H1 (cell line): ENCODE measurements at regions not wholly inside any gene's neighbourhood (a gene's known extent, or its start where the extent isn't known, plus 50 kb on each side); places are given as distances from the start of the nearest gene placed in this dataset.

Experiments
- CTCF ChIA-PET: fragments of 300-600 bp; sonication (Branson Sonifier 250); formaldehyde crosslinking; loops from one replicate; lab custom pipeline; 2021; ENCODE audit not compliant: partially characterized antibody; lab: Charles Lee
- POLR2A ChIA-PET: fragments of 300-600 bp; sonication (Branson Sonifier 250); formaldehyde crosslinking; loops from one replicate; lab custom pipeline; 2021; ENCODE audit warnings: inconsistent platforms; ENCODE audit not compliant: partially characterized antibody; lab: Charles Lee
- DNase-seq, 2 experiments: peaks; one replicate each; pipeline versions ENCODE4 v3.0.0 to v3.0.0-alpha.2; 2010 to 2022; ENCODE audit warnings: low spot score in 2 of 2, low read depth in 1 of 2, mixed read lengths in 1 of 2
- FAIRE-seq: peaks from 2 replicates; lab custom pipeline; 2011; peaks lifted over from hg19 to GRCh38; lab: Jason Lieb, UNC
- H2AFZ ChIP-seq: 2 replicates; pipeline ENCODE4 v1.8.1; 2012; ENCODE audit warnings: low read length, inconsistent platforms
- H2AK5ac ChIP-seq: 2 replicates; pipeline ENCODE4 v1.6.1; 2013; ENCODE audit warnings: low read depth, low read length
- H2BK120ac ChIP-seq: replicated peaks from 2 replicates; pipeline ENCODE3; 2013; ENCODE audit warnings: low read depth, low read length, inconsistent platforms
- H2BK12ac ChIP-seq: 2 replicates; pipeline ENCODE4 v1.6.1; 2013; ENCODE audit warnings: low read depth, low read length
- H2BK15ac ChIP-seq: 2 replicates; pipeline ENCODE4 v1.6.1; 2013; ENCODE audit warnings: low read length
- H2BK20ac ChIP-seq: 2 replicates; pipeline ENCODE4 v1.6.1; 2013; ENCODE audit warnings: low read length
- H2BK5ac ChIP-seq: 2 replicates; pipeline ENCODE4 v1.6.1; 2013; ENCODE audit warnings: low read depth, low read length
- H3K14ac ChIP-seq: 2 replicates; pipeline ENCODE4 v1.6.1; 2013; ENCODE audit warnings: inconsistent platforms; ENCODE audit not compliant: insufficient read length
- H3K18ac ChIP-seq: 2 replicates; pipeline ENCODE4 v1.6.1; 2013; ENCODE audit warnings: low read length; ENCODE audit errors: extremely low read depth
- H3K23ac ChIP-seq: 2 replicates; pipeline ENCODE4 v1.6.1; 2013; ENCODE audit warnings: inconsistent platforms; ENCODE audit not compliant: insufficient read length
- H3K23me2 ChIP-seq: 2 replicates; pipeline ENCODE4 v1.6.1; 2013; ENCODE audit warnings: low read depth, low read length
- H3K27ac ChIP-seq: 2 replicates; pipeline ENCODE4 v1.6.1; 2011; ENCODE audit warnings: low read depth, low read length, inconsistent platforms
- H3K27me3 ChIP-seq, 4 experiments: replicated peaks in 1 of 4; 1 replicate in 1 of 4; 2 replicates in 3 of 4; pipeline versions ENCODE4 v1.6.1 to v1.8.1; 2011 to 2013; ENCODE audit warnings: low read length in 3 of 4, mild to moderate bottlenecking in 3 of 4, inconsistent platforms in 2 of 4, mixed read lengths in 2 of 4, moderate library complexity in 1 of 4; ENCODE audit not compliant: control insufficient read depth in 3 of 4, insufficient read depth in 3 of 4; ENCODE audit errors: extremely low read depth in 1 of 4
- H3K36me3 ChIP-seq, 4 experiments: 2 replicates each; pipeline versions ENCODE4 v1.6.1 to v1.8.1; 2011 to 2013; ENCODE audit warnings: mild to moderate bottlenecking in 4 of 4, low read length in 3 of 4, moderate library complexity in 2 of 4, control low read depth in 1 of 4, inconsistent platforms in 1 of 4; ENCODE audit not compliant: insufficient read depth in 4 of 4, control insufficient read depth in 2 of 4
- H3K4ac ChIP-seq: replicated peaks from 2 replicates; pipeline ENCODE3; 2013; ENCODE audit warnings: low read length, low read depth, mixed read lengths, inconsistent platforms; ENCODE audit not compliant: insufficient read length
- H3K4me1 ChIP-seq, 4 experiments: replicated peaks in 1 of 4; 1 replicate in 1 of 4; 2 replicates in 3 of 4; pipeline versions ENCODE4 v1.6.1 to v1.8.1; 2011 to 2013; ENCODE audit warnings: low read length in 3 of 4, inconsistent platforms in 2 of 4, mixed read lengths in 1 of 4; ENCODE audit not compliant: insufficient read depth in 4 of 4, control insufficient read depth in 3 of 4
- H3K4me2 ChIP-seq, 2 experiments: 2 replicates each; pipeline versions ENCODE4 v1.6.1 to v1.8.1; 2011 to 2013; ENCODE audit warnings: low read depth in 2 of 2, low read length in 2 of 2, control low read depth in 1 of 2, inconsistent platforms in 1 of 2, mild to moderate bottlenecking in 1 of 2; ENCODE audit not compliant: insufficient read depth in 1 of 2
- H3K4me3 ChIP-seq, 4 experiments: fragments of 200-600, 300-600 bp in 1 of 4; sonication (generic), shearing (Covaris generic), sonication (Bioruptor Twin) in 1 of 4; 2 replicates each; pipeline versions ENCODE4 v1.5.1 to v1.8.1; 2011 to 2016; ENCODE audit warnings: low read length in 4 of 4, low read depth in 3 of 4, control low read depth in 2 of 4, inconsistent platforms in 2 of 4, mild to moderate bottlenecking in 2 of 4, mixed read lengths in 1 of 4, moderate library complexity in 1 of 4; ENCODE audit not compliant: insufficient read depth in 2 of 4; ENCODE audit errors: extremely low read depth in 1 of 4
- H3K56ac ChIP-seq: replicated peaks from 2 replicates; pipeline ENCODE3; 2013; ENCODE audit warnings: low read depth, mild to moderate bottlenecking, mixed read lengths, low read length, inconsistent platforms; ENCODE audit not compliant: insufficient read length
- H3K79me1 ChIP-seq: 2 replicates; pipeline ENCODE4 v1.6.1; 2013; ENCODE audit warnings: low read depth, low read length, control low read depth
- H3K79me2 ChIP-seq, 2 experiments: 2 replicates each; pipeline versions ENCODE4 v1.6.1 to v1.8.1; 2012 to 2013; ENCODE audit warnings: low read length in 2 of 2, mild to moderate bottlenecking in 2 of 2, inconsistent platforms in 1 of 2; ENCODE audit not compliant: insufficient read depth in 2 of 2, control insufficient read depth in 1 of 2
- H3K9ac ChIP-seq, 4 experiments: replicated peaks in 1 of 4; 1 replicate in 1 of 4; 2 replicates in 3 of 4; pipeline versions ENCODE4 v1.6.1 to v1.8.1; 2011 to 2013; ENCODE audit warnings: low read depth in 3 of 4, low read length in 3 of 4, control low read depth in 2 of 4, mild to moderate bottlenecking in 2 of 4, moderate library complexity in 2 of 4, inconsistent platforms in 1 of 4; ENCODE audit errors: extremely low read depth in 1 of 4
- H3K9me3 ChIP-seq, 2 experiments: 2 replicates each; pipeline versions ENCODE4 v1.6.1 to v1.8.1; 2012 to 2013; ENCODE audit warnings: mild to moderate bottlenecking in 2 of 2, moderate library complexity in 2 of 2, control low read depth in 1 of 2, inconsistent platforms in 1 of 2, low read depth in 1 of 2, low read length in 1 of 2, mixed read lengths in 1 of 2; ENCODE audit not compliant: insufficient read depth in 2 of 2
- H4K20me1 ChIP-seq, 2 experiments: replicated peaks in 1 of 2; 2 replicates each; pipeline versions ENCODE3 to v1.8.1; 2011 to 2013; ENCODE audit warnings: inconsistent platforms in 2 of 2, low read length in 2 of 2, mild to moderate bottlenecking in 1 of 2; ENCODE audit not compliant: insufficient read depth in 2 of 2, control insufficient read depth in 1 of 2
- H4K5ac ChIP-seq: 2 replicates; pipeline ENCODE4 v1.6.1; 2013; ENCODE audit warnings: low read length, low read depth, mixed read lengths, inconsistent platforms; ENCODE audit not compliant: insufficient read length
- H4K8ac ChIP-seq: 2 replicates; pipeline ENCODE4 v1.8.0; 2013; ENCODE audit warnings: mild to moderate bottlenecking, moderate library complexity, low read length, inconsistent platforms; ENCODE audit not compliant: insufficient read depth; ENCODE audit errors: extremely low read depth
- H4K91ac ChIP-seq: replicated peaks from 2 replicates; pipeline ENCODE3; 2013; ENCODE audit warnings: low read length, mixed read lengths, inconsistent platforms; ENCODE audit not compliant: insufficient read length
- BCL11A ChIP-seq, 2 experiments: IDR thresholded peaks; one replicate each; pipeline ENCODE4 v1.6.1; 2011; ENCODE audit warnings: low read depth in 2 of 2, low read length in 2 of 2, mild to moderate bottlenecking in 2 of 2
- CHD2 ChIP-seq: IDR thresholded peaks from 2 replicates; pipeline ENCODE4 v1.6.1; 2012; ENCODE audit warnings: low read length, improper control_type of control experiment
- GTF2F1 ChIP-seq: IDR thresholded peaks from 2 replicates; pipeline ENCODE4 v1.6.1; 2012; ENCODE audit warnings: low read depth, low read length, improper control_type of control experiment, borderline replicate concordance
- JUND ChIP-seq: IDR thresholded peaks from 2 replicates; pipeline ENCODE4 v1.6.1; 2011; ENCODE audit warnings: mild to moderate bottlenecking, improper control_type of control experiment, low read length
- RFX5 ChIP-seq: IDR thresholded peaks from 2 replicates; pipeline ENCODE4 v1.6.1; 2011; ENCODE audit warnings: low read depth, low read length, improper control_type of control experiment, borderline replicate concordance
- RXRA ChIP-seq: IDR thresholded peaks from 2 replicates; pipeline ENCODE4 v1.6.1; 2011; ENCODE audit warnings: low read depth, mild to moderate bottlenecking, low read length, moderate library complexity; ENCODE audit not compliant: insufficient read depth
- SAP30 ChIP-seq: fragments of 300-600 bp; sonication (generic); IDR thresholded peaks from 2 replicates; pipeline ENCODE4 v1.7.1; 2012; ENCODE audit warnings: low read length, moderate library complexity, mild to moderate bottlenecking, inconsistent platforms; ENCODE audit not compliant: insufficient read depth, insufficient replicate concordance
- SIRT6 ChIP-seq: IDR thresholded peaks from one replicate; pipeline ENCODE4 v1.7.1; 2012; ENCODE audit warnings: low read length, inconsistent platforms
- SP2 ChIP-seq: IDR thresholded peaks from 2 replicates; pipeline ENCODE4 v1.6.1; 2012; ENCODE audit warnings: mild to moderate bottlenecking, low read length, inconsistent platforms
- WGBS, 2 experiments: shearing (Covaris generic) in 1 of 2; methylation state at CpG; one replicate each; pipeline versions ENCODE4 v1.1.6 to v1.1.7; 2013 to 2015; ENCODE audit warnings: low lambda C conversion rate in 2 of 2, mixed read lengths in 2 of 2, inconsistent platforms in 1 of 2, low coverage in 1 of 2, missing lambda C conversion rate in 1 of 2; ENCODE audit not compliant: insufficient replicate concordance in 2 of 2, insufficient coverage in 1 of 2, insufficient read length in 1 of 2; ENCODE audit errors: extremely low coverage in 1 of 2, missing lambda C conversion rate in 1 of 2; 5-methylcytosine and 5-hydroxymethylcytosine counted together

GRCh38 chr6:95830859-95831557 is 184.8 kb upstream of the FUT9 start:
- Histone ChIP-seq H3K79me2 (no peaks in the 10 kb centered on the region), H3K79me1 (no peaks in the 10 kb centered on the region), H2AFZ (peak overlapping the region; percentile 81; the same call in 1 of the 2 replicates), H3K4me3 (no peak overlapping the region), H4K5ac (no peak overlapping the region), H4K8ac (no peak overlapping the region), H3K23ac (no peak overlapping the region), H2BK20ac (no peak overlapping the region), H2BK5ac (no peak overlapping the region), H3K9ac (no peak overlapping the region), H3K18ac (no peak overlapping the region), H2AK5ac (no peak overlapping the region), H2BK12ac (no peak overlapping the region), H3K27me3 (no peaks in the 10 kb centered on the region), H3K23me2 (no peaks in the 10 kb centered on the region), H3K56ac (no peak overlapping the region), H2BK120ac (no peak overlapping the region), H3K4ac (no peak overlapping the region), H4K20me1 (no peaks in the 10 kb centered on the region), H3K36me3 (no peaks in the 10 kb centered on the region), H3K27ac (no peak overlapping the region), H3K4me1 (no peaks in the 10 kb centered on the region), H2BK15ac (no peak overlapping the region), H3K4me2 (no peak overlapping the region), H3K9me3 (no peaks in the 10 kb centered on the region), H3K14ac (no peak overlapping the region), H4K91ac (no peak overlapping the region)
- ChIA-PET CTCF (interaction anchor here (4.3 kb wide), 1 partner anchor 11 kb away, joined by 26 read pairs; no protein-coding TSS in a partner anchor), POLR2A (no interaction called here)
- TF ChIP-seq BCL11A (IDR thresholded peaks at IDR 0.05; ENCODE audit: low read depth in 2 of 2, low read length in 2 of 2) (no peak), GTF2F1 (no peak), RFX5 (no peak), SAP30 (no peak), CHD2 (no peak), SIRT6 (no peak), SP2 (no peak), RXRA (no peak), JUND (no peak)
- FAIRE-seq (no peak), DNase-seq (no peak)
- WGBS, 2 experiments, result 89% methylated on average over 3 of the region's 3 CpGs; no CpG with 5 or more reads in 1 of the 2 experiments
